PC-9 (cell line): ENCODE measurements at regions not wholly inside any gene's neighbourhood (a gene's known extent, or its start where the extent isn't known, plus 50 kb on each side); places are given as distances from the start of the nearest gene placed in this dataset.
"Not testable (repeated sequence)": the region's sequence is repeated elsewhere in the genome, so short reads cannot be mapped to it uniquely, and the experiment has no call there.

Source experiments
- BruUV-seq: library from RNA; stranded (reverse); fragments of 400-500 nt; replicated peaks from 2 replicates; lab custom pipeline; 2021; lab: Mats Ljungman, UMichigan
- CTCF ChIA-PET: fragments of 300-600 bp; sonication (Branson Sonifier 250); formaldehyde crosslinking; loops from one replicate; lab custom pipeline; 2022; ENCODE audit warnings: antibody characterized with exemption; lab: Charles Lee
- POLR2A ChIA-PET: fragments of 300-600 bp; sonication (Branson Sonifier 250); formaldehyde crosslinking; loops from one replicate; lab custom pipeline; 2022; ENCODE audit warnings: antibody characterized with exemption; ENCODE audit not compliant: unreplicated experiment; lab: Charles Lee
- DNase-seq, 2 experiments: peaks; one replicate each; pipeline versions ENCODE4 v3.0.0 to v3.0.0-alpha.2; 2015 to 2022; ENCODE audit warnings: mixed read lengths in 1 of 2
- H2AFZ ChIP-seq: fragments of 200-600 bp; sonication (generic); 2 replicates; pipeline ENCODE4 v1.8.1; 2017; ENCODE audit warnings: antibody characterized with exemption
- H3F3A ChIP-seq: fragments of 200-600 bp; sonication (generic); 2 replicates; pipeline ENCODE4 v1.8.1; 2017; ENCODE audit warnings: antibody characterized with exemption, mild to moderate bottlenecking, low read depth; ENCODE audit not compliant: insufficient read depth
- H3K27ac ChIP-seq: fragments of 200-600 bp; sonication (generic); 2 replicates; pipeline ENCODE4 v1.6.1; 2016; ENCODE audit warnings: mixed run types
- H3K27me3 ChIP-seq: fragments of 200-600 bp; sonication (generic); 2 replicates; pipeline ENCODE4 v1.6.1; 2016; ENCODE audit warnings: low read depth, mixed run types; ENCODE audit not compliant: insufficient read depth
- H3K36me3 ChIP-seq: fragments of 200-600 bp; sonication (generic); 2 replicates; pipeline ENCODE4 v1.6.1; 2016; ENCODE audit warnings: low read depth, mixed run types
- H3K4me1 ChIP-seq: fragments of 200-600 bp; sonication (generic); replicated peaks from 2 replicates; pipeline ENCODE4 v1.6.1; 2016; ENCODE audit warnings: mixed run types; ENCODE audit not compliant: insufficient read depth
- H3K4me2 ChIP-seq: fragments of 200-600 bp; sonication (generic); 2 replicates; pipeline ENCODE4 v1.6.1; 2017; ENCODE audit warnings: mixed run types
- H3K4me3 ChIP-seq: fragments of 200-600 bp; sonication (generic); 2 replicates; pipeline ENCODE4 v1.6.1; 2016; ENCODE audit warnings: mixed run types
- H3K79me2 ChIP-seq: fragments of 200-600 bp; sonication (generic); 2 replicates; pipeline ENCODE4 v1.6.1; 2017; ENCODE audit warnings: low read depth, mixed run types
- H3K9me2 ChIP-seq: fragments of 200-600 bp; sonication (generic); 2 replicates; pipeline ENCODE4 v1.8.1; 2017; ENCODE audit warnings: mild to moderate bottlenecking; ENCODE audit not compliant: insufficient read depth
- H3K9me3 ChIP-seq: fragments of 200-600 bp; sonication (generic); 2 replicates; pipeline ENCODE4 v1.8.1; 2016; ENCODE audit warnings: low read depth; ENCODE audit not compliant: insufficient read depth
- H4K20me1 ChIP-seq: fragments of 200-600 bp; sonication (generic); 2 replicates; pipeline ENCODE4 v1.8.1; 2017; ENCODE audit not compliant: insufficient read depth
- EZH2 ChIP-seq: fragments of 200-600 bp; sonication (generic); IDR thresholded peaks from 2 replicates; pipeline ENCODE4 v1.8.0; 2017; ENCODE audit warnings: antibody characterized with exemption, low read depth
- intact Hi-C: fragments of 100-400 bp; cut with micrococcal nuclease; formaldehyde crosslinking; loops from one replicate; pipeline ENCODE4 v1.10.0; 2022; ENCODE audit not compliant: unreplicated experiment
- TF ChIP-seq, protein P1 (sequence below): fragments of 200-600 bp; sonication (generic); conservative IDR thresholded peaks from 2 replicates; pipeline ENCODE4 v1.6.1; 2017; ENCODE audit warnings: mixed run types, antibody characterized with exemption, mild to moderate bottlenecking, moderate library complexity

DNA sequence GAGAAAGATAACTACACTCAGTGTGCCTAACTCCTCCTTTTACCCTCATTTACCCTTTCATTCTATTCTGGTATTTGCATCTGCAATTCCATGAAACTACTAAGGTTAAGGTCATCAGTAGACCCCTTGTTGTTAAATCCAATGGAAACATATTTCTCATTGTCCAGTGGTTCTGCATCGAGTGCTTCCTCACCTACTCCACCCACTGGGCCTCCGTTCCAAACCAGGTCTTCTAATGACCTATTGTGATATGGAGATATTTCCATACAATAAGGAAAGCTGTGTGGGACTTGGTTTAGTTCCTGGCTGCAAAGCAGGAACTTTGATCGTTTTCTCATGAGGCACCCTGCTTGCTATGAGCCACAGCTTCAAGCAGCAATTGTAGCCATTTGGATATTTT, 99.5 kb upstream of the FSCB start:
- Histone ChIP-seq H3K4me3 (no peak overlapping the region), H3K4me2 (no peak overlapping the region), H3K4me1 (no peaks in the 10 kb centered on the region), H3K36me3 (no peaks in the 10 kb centered on the region), H3K27me3 (no peaks in the 10 kb centered on the region), H4K20me1 (no peaks in the 10 kb centered on the region), H3K9me3 (no peaks in the 10 kb centered on the region), H3K27ac (no peak overlapping the region), H3K9me2 (no peaks in the 10 kb centered on the region), H2AFZ (no peak overlapping the region), H3K79me2 (no peaks in the 10 kb centered on the region), H3F3A (no peaks in the 10 kb centered on the region)
- no TSS peak for BruUV-seq
- no peak for DNase-seq
- TF ChIP-seq, protein P1, sequence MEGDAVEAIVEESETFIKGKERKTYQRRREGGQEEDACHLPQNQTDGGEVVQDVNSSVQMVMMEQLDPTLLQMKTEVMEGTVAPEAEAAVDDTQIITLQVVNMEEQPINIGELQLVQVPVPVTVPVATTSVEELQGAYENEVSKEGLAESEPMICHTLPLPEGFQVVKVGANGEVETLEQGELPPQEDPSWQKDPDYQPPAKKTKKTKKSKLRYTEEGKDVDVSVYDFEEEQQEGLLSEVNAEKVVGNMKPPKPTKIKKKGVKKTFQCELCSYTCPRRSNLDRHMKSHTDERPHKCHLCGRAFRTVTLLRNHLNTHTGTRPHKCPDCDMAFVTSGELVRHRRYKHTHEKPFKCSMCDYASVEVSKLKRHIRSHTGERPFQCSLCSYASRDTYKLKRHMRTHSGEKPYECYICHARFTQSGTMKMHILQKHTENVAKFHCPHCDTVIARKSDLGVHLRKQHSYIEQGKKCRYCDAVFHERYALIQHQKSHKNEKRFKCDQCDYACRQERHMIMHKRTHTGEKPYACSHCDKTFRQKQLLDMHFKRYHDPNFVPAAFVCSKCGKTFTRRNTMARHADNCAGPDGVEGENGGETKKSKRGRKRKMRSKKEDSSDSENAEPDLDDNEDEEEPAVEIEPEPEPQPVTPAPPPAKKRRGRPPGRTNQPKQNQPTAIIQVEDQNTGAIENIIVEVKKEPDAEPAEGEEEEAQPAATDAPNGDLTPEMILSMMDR, result no peak
- ChIA-PET CTCF (no interaction called here), POLR2A (no interaction called here)
- intact Hi-C loops, result no loop called here

DNA sequence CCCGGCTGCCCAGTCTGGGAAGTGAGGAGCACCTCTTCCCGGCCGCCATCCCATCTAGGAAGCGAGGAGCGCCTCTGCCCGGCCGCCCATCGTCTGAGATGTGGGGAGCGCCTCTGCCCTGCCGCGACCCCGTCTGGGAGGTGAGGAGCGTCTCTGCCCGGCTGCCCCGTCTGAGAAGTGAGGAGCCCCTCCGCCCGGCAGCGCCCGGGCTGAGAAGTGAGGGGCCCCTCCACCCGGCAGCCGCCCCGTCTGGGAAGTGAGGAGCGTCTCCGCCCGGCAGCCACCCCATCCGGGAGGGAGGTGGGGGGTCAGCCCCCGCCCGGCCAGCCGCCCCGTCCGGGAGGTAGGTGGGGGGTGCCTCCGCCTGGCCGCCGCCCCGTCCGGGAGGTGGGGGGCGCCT, 94.2 kb upstream of the FSCB start:
- H3K9me2 ChIP-seq, H3K9me3 ChIP-seq, H3K36me3 ChIP-seq, H3F3A ChIP-seq, H3K79me2 ChIP-seq, H3K27ac ChIP-seq, CTCF ChIA-PET, H3K4me2 ChIP-seq, H3K4me3 ChIP-seq, H3K27me3 ChIP-seq, H3K4me1 ChIP-seq, H2AFZ ChIP-seq, DNase-seq, BruUV-seq, intact Hi-C loops, POLR2A ChIA-PET, H4K20me1 ChIP-seq: not testable (repeated sequence)

DNA sequence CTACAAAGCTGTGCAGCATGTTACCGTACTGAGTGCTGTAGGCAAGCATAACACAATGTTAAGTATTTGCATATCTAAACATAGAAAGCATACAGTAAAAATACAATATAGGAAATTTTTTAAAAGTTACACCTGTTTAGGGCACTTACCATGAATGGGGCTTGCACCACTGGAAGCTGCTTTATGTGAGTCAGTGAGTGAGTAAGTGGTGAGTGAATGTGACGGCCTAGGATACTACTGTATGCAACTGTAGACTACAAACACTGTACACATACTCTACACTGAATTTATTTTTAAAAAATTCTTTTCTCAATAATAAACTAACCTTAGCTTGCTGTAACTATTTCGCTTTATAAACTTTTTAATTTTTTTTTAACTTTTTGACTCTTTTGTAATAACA, 82.1 kb upstream of the FSCB start:
- no peaks in the 10 kb centered on the region for H3K9me2 ChIP-seq
- no peaks in the 10 kb centered on the region for H3K9me3 ChIP-seq
- no peak overlapping the region for H3K27ac ChIP-seq
- TF ChIP-seq, protein P1, result no peak
- no peak for TF ChIP-seq EZH2
- no peaks in the 10 kb centered on the region for H3K4me1 ChIP-seq
- CTCF ChIA-PET, result no interaction called here
- H2AFZ ChIP-seq, result no peak overlapping the region
- POLR2A ChIA-PET, result no interaction called here
- BruUV-seq, result no TSS peak
- H3K4me2 ChIP-seq, result no peak overlapping the region
- no peaks in the 10 kb centered on the region for H3K27me3 ChIP-seq
- H3K79me2 ChIP-seq, result no peaks in the 10 kb centered on the region
- no peaks in the 10 kb centered on the region for H3F3A ChIP-seq
- H4K20me1 ChIP-seq, result no peaks in the 10 kb centered on the region
- intact Hi-C loops, result no loop called here
- DNase-seq, result no peak
- no peak overlapping the region for H3K4me3 ChIP-seq
- no peaks in the 10 kb centered on the region for H3K36me3 ChIP-seq

DNA sequence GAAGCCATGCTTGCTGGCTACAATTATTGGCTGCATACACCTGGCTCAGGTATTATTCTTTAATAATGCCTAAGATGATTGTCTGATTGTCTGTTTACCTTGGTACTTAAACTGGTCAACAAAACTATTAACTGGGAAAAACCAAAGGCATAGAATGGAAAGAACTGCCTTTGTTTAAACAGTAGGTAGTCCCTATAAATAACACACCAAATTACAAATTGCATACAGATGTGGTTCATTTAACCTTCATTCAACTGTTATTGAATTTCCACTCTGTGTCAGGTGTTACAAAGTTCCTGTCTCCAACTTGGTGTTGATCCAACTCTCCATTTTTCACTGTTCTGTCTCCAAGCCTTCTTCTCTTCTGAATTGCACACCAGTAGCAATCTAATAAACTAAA, 79.8 kb upstream of the FSCB start:
- Histone ChIP-seq H4K20me1 (no peaks in the 10 kb centered on the region), H3K9me2 (no peaks in the 10 kb centered on the region), H3K9me3 (no peaks in the 10 kb centered on the region), H3K79me2 (no peaks in the 10 kb centered on the region), H3K4me1 (no peaks in the 10 kb centered on the region), H3F3A (no peaks in the 10 kb centered on the region), H3K27ac (no peak overlapping the region), H3K4me2 (no peak overlapping the region), H3K27me3 (no peaks in the 10 kb centered on the region), H2AFZ (no peak overlapping the region), H3K4me3 (no peak overlapping the region), H3K36me3 (no peaks in the 10 kb centered on the region)
- POLR2A ChIA-PET, result no interaction called here
- no peak for DNase-seq
- TF ChIP-seq, protein P1, result no peak
- no peak for TF ChIP-seq EZH2
- no TSS peak for BruUV-seq
- intact Hi-C loops, result no loop called here
- CTCF ChIA-PET, result no interaction called here
